Limb (tissue), 2 donors: ENCODE measurements at regions not wholly inside any gene's neighbourhood (a gene's known extent, or its start where the extent isn't known, plus 50 kb on each side); places are given as distances from the start of the nearest gene placed in this dataset.
"Not testable (repeated sequence)": the region's sequence is repeated elsewhere in the genome, so short reads cannot be mapped to it uniquely, and the experiment has no call there.

Experiments
- DNase-seq, 2 donors: peaks; one replicate each; pipeline ENCODE4 v3.0.0-alpha.2; 2016; ENCODE audit errors: extremely low spot score in 2 of 2

- DNase-seq, result not testable (repeated sequence)
Observed at GRCh38 chr2:179385756-179386155, 121.1 kb upstream of the SESTD1 start.

- no peak for DNase-seq
Observed at GRCh38 chr2:179383975-179384374, 119.3 kb upstream of the SESTD1 start.

DNA sequence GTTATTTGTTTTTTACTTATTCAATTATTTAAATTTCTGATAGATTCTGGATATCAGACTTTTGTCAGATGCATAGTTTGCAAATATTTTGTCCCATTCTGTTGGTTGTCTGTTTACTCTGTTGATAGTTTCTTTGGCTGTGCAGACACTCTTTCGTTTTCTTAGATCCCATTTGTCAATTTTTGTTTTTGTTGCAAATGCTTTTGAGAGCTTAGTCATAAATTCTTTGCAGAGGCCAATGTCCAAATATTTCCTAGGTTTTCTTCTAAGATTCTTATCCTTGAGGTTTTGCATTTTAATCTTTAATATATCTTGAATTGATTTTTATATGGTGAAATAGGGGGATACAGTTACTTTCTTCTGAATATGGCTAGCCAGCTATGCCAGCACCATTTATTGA lies 112.7 kb upstream of the SESTD1 start:
- DNase-seq, result no peak

GRCh38 chr2:179376881-179377280 lies 112.2 kb upstream of the SESTD1 start:
- no peak for DNase-seq

DNA sequence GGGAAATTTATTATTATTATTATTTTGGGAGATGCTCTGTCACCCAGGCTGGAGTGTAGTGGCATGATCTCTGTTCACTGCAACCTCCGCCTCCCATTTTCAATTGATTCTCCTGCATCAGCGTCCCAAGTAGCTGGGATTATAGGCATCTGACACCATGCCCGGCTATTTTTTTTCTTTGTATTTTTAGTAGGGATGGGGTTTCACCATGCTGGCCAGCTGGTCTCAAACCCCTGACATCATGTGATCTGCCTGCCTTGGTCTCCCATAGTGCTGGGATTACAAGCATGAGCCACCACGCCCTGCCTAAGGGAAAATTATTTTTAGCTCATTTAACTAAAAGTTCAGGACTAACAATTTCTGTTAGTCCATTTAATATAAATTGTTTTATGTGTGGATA lies 109.2 kb upstream of the SESTD1 start:
- DNase-seq, result no peak

- DNase-seq, result not testable (repeated sequence)
Observed at GRCh38 chr2:179365561-179365960, 100.9 kb upstream of the SESTD1 start.

GRCh38 chr2:179355881-179356280 lies 91.2 kb upstream of the SESTD1 start:
- no peak for DNase-seq

- peak in 1 of 2 donors; percentile 47 for DNase-seq
Observed at GRCh38 chr2:179354739-179355537, 90.3 kb upstream of the SESTD1 start.

GRCh38 chr2:179354296-179354695 lies 89.7 kb upstream of the SESTD1 start:
- no peak for DNase-seq

DNA sequence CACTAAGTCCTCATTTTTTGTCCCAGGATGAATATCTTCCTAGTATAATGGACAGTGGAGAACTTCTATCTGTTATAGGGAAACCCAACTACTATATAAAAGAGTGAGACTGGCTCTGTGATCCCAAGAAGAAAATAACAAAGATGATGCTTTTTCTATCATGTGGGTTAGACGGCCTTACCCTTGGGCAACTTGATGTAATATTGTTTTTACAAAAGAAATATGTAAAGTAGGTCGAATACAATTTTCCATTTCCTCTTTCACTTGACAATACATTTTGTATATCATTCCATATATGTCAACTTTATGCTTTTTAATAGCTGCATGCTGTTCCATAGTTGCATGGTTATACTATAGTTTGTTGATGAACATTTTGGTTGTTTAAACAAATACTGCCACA lies 87.5 kb upstream of the SESTD1 start:
- DNase-seq, result no peak

DNA sequence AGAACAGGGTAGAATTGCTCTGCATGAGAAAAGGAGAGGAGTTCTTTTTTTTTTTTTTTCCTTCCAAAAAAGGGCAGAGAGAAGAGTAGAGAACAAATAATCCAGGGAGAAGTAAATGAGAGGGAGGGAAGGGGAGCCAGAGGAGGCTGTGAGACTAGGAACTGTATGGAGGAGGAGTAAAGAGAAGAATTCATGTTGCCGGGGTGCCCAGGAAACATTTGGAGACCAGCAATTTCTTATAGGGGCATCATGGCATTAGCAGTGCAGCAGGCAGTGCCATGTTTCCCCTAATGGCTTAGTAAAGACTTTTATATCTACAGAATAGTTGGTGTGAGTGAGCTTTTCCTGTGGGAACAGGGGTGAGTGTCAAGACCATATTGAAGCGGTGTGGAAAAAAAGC lies 86.4 kb upstream of the SESTD1 start:
- DNase-seq, result no peak

DNA sequence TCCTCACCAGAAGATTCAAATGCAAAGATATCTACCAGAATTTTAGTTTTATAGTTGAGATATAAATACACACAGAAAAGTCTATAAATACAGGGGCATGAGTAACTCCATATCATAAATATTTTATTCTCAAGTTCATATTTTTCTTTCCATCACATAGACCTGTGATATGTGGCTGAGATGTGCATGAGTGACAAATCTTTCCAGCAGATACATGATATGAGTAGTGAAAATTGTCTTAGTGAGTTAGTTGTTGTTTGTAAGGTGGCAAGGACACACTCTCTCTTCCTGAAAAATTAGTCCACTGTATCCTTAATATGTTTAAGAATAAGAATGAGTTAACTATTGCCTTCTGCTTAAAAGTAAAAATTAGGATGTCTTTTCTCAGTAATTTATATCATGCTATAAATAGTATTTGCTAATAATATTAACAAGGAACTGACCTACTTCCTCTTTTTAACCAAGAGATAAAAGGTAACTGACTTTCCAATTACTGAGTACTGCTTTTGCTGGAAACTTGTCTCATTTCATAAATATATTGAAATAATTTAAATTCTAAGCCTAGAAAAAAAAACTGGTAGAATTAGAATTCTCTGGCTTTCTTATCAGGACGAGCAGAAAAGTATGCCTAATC lies 85.2 kb upstream of the SESTD1 start:
- no peak for DNase-seq

- no peak for DNase-seq
Observed at GRCh38 chr2:179348906-179349305, 84.3 kb upstream of the SESTD1 start.

DNA sequence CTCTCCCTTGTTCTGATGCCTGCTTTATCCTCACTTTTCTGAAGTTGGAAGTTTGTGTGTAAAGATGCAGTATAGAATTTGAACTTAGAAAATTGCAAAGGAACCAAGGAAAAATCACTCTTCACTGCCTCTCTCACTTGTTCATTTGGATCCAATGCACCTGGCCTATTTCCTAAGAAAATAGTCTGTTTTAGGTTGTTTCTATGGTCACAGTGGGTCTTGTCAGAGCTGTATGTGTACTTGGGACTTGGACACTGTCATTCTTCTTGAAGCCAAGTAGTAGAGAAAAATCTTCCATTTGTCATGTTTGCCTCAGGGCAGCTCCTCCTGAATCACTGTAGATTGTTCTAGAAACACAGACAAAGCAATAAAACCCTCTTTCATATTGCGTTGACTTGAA lies 80.3 kb upstream of the SESTD1 start:
- DNase-seq, result no peak

GRCh38 chr2:179344280-179344964 lies 79.8 kb upstream of the SESTD1 start:
- DNase-seq, result peak in 1 of 2 donors; percentile 62

DNA sequence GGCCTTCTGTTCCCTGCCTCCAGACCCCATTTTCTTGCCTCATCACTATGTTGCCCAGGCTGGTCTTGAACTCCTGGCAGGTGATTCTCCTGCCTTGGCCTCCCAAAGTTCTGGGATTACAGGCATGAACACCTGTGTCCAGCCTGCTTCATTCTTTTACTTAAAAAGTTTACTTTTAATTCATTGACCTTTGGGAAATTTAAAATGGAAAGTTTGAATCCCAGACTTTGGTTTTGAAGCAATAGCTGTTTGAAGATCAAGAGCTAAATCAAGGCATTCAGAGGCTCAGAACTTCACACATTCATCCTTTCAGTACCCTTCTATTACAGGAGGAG lies 79.3 kb upstream of the SESTD1 start:
- DNase-seq, result no peak

DNA sequence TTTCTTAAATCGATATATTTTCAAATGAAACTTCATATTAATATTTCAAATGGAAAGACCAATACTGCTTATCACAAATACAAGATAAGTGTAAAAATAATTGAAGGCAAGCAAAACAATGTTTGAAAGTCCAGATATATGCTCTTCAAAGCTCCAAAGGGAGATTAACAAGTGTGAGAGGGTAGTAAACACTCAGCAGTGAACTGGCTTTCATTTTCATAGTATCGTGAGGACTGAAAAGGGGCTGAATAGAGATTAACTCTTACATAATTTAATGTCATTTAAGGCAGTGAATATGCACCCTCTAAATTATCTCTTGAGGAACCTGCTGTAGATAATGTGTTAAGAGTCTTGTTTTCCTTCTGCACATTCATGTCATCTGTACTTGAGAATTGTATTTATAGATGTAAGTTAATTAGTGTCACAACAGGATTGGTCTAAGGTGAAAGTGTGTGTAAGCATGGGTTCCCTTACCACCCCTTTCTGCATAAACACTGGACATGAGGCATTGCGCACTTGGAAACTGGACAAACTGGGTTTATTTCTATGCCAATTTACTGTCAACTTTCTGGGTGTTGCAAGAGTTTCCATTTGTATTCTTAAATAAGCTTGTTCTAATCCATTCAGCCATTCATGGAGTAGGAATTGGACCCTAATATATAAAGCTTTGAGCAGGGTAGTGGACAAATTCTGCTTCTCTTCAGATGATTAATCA lies 76.7 kb upstream of the SESTD1 start:
- DNase-seq, result no peak

GRCh38 chr2:179340678-179341077 lies 76.0 kb upstream of the SESTD1 start:
- DNase-seq, result no peak

DNA sequence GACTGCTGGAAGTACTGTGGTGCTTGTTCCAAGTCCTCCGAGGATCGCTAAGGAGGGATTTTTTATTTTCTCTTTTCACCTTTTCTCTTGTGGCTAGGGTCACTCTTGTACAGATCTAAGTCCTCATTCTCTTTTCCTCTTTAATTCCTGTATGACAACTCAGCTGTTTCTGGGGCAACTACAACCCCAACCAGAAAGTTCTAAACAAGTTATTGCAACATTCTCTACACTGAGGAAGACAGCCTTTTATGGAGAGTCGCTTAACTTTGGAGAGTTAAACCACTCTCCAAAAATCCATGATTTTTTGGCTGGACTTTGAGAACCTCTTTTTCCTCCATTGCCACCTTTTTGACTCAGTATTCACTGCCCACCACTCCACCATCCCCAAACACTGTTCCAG lies 74.0 kb upstream of the SESTD1 start:
- no peak for DNase-seq

DNA sequence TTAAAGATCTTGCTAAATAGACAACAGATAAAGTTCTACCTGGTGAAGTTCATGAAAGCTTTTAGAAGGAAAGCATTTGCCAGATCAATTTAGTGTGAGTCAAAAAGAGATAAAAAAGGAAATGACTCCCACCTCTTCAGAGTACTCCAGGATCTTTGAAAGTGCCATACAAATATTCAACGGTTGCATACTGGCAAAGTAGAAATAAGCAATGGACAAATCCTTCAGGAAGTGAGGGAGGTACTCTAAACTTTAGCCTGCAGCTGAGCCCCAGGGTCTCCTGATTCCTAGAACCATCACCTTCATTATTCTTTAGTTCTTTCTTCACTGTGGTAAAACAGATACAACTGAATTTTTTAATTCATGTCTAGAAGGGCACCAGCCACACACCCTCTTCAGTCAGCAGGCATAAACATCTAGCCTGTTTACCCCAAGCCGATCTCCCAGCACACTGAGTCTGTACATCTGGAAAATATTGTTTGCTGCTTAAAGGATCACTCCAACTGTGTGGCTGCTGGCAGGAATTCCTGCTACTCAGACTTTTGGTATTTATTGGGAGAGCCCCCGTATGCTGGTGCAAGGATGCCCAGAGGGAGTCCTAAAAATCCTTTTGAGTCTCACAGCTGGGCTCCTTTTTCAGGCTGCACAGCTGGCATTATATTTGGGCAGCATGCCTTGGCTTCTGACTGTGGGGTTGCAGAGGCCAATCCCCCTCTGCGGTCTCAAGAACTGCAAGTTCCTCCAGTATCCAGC lies 72.3 kb upstream of the SESTD1 start:
- peak; percentile 56 to 75 for DNase-seq

DNA sequence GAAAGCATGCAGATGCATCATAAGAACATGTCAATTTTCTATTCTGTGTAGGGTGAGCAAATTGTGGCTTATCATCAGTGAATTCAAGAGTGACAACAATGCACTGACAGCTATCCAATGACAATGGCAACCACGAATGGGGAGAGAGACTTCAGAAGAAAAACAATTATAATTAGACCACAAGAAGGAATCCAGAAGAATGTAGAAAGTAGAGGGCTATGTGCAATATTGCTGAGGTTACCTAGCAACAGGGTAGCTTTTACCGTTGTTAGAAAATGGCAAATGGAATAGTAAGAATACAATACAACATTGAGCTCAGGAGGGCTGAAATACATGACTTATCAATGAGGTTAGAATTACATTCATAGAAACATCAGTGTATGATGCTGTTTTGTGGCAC lies 71.1 kb upstream of the SESTD1 start:
- no peak for DNase-seq
